ENCODE measurements at regions not wholly inside any gene's neighbourhood (a gene's known extent, or its start where the extent isn't known, plus 50 kb on each side); places are given as distances from the start of the nearest gene placed in this dataset.

- TF ChIP-seq CTCF (IDR thresholded peaks at IDR 0.05) (no peak), ZFX (IDR thresholded peaks at IDR 0.05; ENCODE audit: borderline replicate concordance) (no peak)
- no peak overlapping the region for H3K27ac ChIP-seq
These were observed 298.0 kb upstream of the PROK2 start for GRCh38 chr3:72082776-72083462.

- TF ChIP-seq CTCF (IDR thresholded peaks at IDR 0.05) (no peak), ZFX (IDR thresholded peaks at IDR 0.05; ENCODE audit: borderline replicate concordance) (no peak)
- no peak overlapping the region for H3K27ac ChIP-seq
These were observed 297.3 kb upstream of the PROK2 start for GRCh38 chr3:72082186-72082715.

- TF ChIP-seq CTCF (IDR thresholded peaks at IDR 0.05) (no peak), ZFX (IDR thresholded peaks at IDR 0.05; ENCODE audit: borderline replicate concordance) (no peak)
- no peak overlapping the region for H3K27ac ChIP-seq
These were observed 296.7 kb upstream of the PROK2 start for GRCh38 chr3:72081471-72082185.

- no peak overlapping the region for H3K27ac ChIP-seq
- no peak for TF ChIP-seq CTCF (IDR thresholded peaks at IDR 0.05)
- no peak for TF ChIP-seq ZFX (IDR thresholded peaks at IDR 0.05; ENCODE audit: borderline replicate concordance)
These were observed 295.9 kb upstream of the PROK2 start for GRCh38 chr3:72080800-72081199.

GRCh38 chr3:72080095-72080494, 295.1 kb upstream of the PROK2 start:
- no peak overlapping the region for H3K27ac ChIP-seq
- TF ChIP-seq CTCF (IDR thresholded peaks at IDR 0.05) (no peak), ZFX (IDR thresholded peaks at IDR 0.05; ENCODE audit: borderline replicate concordance) (no peak)

GRCh38 chr3:72079369-72079872, 294.5 kb upstream of the PROK2 start:
- H3K27ac ChIP-seq: no peak overlapping the region
- no peak for TF ChIP-seq CTCF (IDR thresholded peaks at IDR 0.05)
- TF ChIP-seq ZFX (IDR thresholded peaks at IDR 0.05; ENCODE audit: borderline replicate concordance): no peak
